Epidermal melanocyte (primary cell): ENCODE measurements at regions not wholly inside any gene's neighbourhood (a gene's known extent, or its start where the extent isn't known, plus 50 kb on each side); places are given as distances from the start of the nearest gene placed in this dataset.
A peak's percentile ranks its signal among the peaks of the same experiment; 100 is the strongest.

Experiments used
- DNase-seq: peaks from one replicate; pipeline ENCODE4 v3.0.0; 2011; ENCODE audit warnings: low spot score; ENCODE audit not compliant: insufficient read length

DNA sequence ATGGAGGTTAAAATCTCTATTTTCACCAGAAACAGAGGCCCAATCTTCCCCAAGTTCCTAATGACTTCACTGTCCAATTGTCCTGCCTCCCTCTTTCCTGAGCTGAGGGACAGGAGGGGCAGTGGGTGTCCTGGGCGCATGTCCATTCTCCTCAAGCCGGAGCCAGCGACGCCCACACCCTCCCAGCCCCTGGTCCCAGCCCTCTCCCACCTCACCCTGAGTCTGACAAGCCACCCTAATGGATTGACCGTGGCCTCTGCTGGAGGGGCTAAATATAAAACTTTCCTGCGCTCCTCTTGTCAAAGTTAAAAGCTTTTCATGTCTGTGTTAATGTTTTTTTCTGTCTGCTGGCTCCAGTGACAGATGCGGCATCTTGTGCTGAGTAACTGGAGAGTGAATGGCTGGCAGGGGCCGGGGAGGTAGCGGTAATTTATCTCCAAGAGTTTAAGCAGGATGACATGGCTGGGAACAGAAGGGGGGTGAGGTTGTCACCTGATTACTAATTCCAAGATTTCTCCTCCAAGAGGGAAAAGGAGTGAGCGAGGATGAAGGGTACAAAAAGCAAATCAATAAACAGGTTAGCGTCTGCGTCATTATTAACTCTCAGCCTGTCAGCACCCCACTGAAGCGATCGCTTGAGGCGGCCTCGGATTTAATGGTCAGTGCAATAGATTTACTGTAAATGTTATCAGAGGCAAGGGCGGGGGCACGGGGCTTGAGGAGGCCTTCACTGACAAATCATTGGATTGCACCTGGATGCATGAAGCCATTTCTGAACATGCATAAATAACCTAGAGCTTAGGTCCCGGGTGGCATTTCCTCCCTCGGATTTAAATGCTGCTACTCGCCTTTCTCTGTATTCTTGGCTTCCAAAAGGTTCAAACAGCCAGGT, 118.1 kb upstream of the MAFB start:
- no peak for DNase-seq

DNA sequence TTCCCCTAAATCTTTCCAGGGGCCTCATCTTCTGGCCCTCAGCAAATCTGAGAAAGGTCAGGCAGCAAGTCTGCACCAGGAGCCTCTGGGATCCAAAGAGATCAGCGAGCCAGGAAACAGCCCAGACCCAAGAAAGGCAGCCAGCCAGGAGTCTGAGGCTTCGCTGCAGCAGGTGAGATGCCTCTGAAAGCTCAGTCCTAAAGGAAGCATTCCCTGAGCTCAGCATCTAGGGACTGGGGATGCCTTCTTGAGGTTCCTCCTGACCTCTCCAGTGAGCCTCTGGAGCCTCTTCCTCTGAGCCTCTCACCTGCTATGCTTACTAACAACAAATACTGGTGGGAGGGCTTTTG, 118.8 kb upstream of the MAFB start:
- DNase-seq: no peak

- no peak for DNase-seq
These were observed 119.9 kb upstream of the MAFB start for GRCh38 chr20:40808936-40809335.

GRCh38 chr20:40809361-40809760, 120.3 kb upstream of the MAFB start:
- DNase-seq: no peak

DNA sequence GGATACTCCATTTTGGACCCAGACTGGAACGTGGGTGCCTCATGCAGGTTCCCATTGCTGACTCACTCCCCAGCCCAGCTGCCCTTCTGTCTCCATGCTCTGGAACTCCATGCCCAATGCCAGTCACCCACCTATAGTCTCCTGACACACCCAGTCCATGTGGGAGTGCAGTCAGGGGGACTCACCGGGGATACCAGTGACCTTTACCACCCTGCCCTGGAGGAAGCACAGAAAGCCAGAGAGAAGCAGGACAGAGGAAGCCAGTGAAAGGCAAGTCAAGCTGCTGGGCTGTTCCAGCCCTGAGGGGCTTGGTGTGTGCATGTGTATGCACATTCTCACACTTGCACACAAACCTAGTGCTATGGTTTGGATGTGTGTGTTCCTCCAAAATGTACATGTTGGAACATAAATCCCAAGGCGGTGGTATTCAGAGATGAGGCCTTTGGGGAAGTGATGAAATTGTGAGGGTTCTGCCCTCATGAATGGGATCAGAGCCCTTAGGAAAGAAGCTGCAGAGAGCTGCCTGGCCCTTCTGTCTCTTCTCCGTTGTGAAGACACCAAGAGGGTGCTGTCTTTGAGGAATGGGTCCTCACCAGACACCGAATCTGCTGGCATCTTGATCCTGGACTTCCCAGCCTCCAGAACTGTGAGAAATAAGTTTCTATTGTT, 121.4 kb upstream of the MAFB start:
- DNase-seq: no peak

DNA sequence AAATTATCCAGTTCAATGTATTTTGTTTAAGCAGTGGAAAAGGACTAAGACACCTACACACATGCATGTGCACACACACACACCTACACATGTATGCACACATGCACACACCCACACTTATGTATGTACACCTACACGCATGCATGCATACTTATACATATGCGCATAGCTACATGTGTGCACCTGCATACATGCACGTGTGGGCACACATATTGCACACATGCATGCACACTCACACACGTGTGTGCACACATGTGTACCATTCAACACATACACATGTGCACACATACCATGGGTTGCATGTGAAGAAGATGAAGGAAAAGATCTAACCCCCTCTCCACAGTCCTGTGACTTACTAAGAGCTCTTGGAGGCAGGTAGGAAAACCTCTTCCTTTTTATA, 122.0 kb upstream of the MAFB start:
- no peak for DNase-seq

DNA sequence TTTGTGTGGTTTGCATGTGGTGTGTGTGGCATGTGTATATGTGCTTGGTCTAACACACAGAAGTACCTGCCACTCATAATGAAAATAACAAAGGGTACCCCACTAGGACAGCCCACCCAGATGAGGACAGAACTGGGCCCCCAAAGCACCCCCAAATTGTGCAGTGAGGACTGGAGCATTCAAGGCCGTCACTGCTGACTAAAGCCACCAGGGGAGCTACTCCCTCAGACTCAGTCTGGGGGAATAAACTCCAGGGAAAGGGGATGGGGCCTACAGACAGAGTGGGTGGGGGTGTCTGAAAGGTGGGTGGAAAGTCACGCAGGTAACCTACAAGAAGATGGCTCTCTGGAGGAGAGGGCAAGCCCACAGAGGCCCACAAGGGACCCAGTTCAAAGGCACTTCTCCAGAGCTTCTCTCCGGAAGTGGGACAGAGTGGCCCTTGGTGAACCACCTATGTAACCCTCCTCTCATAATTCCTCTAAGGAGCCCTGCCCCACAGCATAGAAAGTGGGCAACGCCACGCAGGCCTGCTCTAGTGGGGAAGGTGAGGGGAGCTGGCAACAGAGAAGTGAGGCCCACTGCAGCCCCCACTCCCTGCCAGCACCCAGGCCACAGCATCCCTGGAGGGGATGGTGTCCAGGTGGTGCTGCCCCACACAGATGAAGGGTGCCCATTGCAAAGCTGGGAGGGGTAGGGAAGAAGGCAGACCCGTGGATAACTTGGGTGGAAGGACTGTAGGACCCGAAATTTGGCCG, 122.8 kb upstream of the MAFB start:
- no peak for DNase-seq

GRCh38 chr20:40812415-40812925, 123.4 kb upstream of the MAFB start:
- DNase-seq: no peak

DNA sequence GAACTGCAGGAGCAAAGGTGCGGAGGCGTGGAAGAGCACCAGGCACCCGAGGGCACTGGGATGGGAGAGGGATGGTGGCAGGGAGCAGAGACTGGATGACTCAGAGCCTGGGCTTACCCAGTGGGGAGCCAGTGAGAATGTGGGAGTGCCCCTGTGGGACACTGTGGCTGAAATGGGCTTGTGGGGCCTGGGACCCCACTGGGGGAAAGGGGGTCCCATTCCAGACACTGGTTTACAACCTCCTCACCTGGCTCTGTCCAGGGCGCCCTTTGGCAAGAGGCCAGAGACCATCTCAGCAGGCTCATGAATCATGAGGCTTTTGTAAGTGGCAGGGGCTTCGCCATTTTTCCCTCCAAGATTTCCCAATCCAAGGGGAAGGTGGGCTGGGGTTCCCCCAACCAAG, 124.0 kb upstream of the MAFB start:
- no peak for DNase-seq

- no peak for DNase-seq
These were observed 124.9 kb upstream of the MAFB start for GRCh38 chr20:40813708-40814630.

GRCh38 chr20:40814631-40814960, 125.6 kb upstream of the MAFB start:
- DNase-seq: no peak

DNA sequence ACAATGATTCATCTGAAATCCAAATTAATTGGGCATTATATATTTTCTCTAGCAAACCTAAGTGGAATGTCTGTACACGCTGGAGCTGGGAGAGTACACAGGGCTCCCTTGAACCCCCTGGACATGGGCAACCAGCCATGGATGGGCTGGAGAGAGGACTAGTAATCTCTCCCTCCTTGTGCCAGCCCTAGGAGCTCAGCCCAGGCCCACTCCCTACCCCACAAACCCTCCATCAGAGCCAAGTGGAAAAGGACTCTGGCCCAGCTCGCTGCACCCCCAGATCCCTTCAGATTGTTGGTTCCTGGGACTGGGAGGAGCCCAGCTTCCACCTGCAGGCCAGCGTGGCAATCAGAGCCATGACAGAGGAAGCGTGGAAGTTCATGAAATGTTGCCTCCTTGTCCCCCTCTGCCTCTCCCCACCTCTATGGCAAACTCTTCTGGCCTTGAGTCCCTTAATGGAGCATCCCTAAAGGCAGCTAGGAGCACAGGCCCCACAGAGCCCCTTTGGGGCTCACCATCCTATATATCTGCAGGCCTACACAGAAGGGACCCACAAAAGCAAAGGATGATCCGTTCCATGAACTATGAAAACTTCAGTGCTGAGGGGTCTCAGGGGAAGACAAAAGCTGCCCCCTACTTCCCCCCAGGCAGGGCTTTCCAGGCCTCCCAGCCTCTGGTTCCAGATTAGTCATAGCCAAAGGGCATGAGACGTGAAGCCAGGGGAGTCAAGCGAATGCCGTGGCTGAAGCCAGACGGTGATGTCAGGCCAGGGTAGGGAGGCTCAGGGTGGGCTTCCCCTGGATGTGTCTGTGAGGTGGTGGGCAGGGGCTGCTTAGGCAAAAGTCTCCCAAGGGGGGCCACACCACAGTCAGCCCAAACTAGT, 126.4 kb upstream of the MAFB start:
- DNase-seq: no peak

DNA sequence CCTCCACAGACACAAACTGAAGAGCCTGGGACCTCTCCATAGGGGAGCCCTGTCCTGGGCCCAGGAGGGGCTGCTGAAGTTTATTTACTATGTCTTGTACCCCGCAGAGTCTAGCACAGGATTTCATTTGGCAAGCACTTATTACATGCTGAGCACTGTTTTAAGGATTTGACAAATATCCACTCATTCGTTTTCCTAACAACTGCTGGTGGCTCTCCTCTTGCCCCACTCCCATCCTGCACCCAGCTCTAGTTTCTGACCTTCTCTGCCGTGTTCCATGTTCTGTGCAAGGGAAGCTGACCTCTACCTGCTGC, 127.0 kb upstream of the MAFB start:
- no peak for DNase-seq

- no peak for DNase-seq
These were observed 132.4 kb upstream of the MAFB start for GRCh38 chr20:40821429-40821828.

GRCh38 chr20:40826699-40827098, 137.7 kb upstream of the MAFB start:
- DNase-seq: no peak

- no peak for DNase-seq
These were observed 146.3 kb upstream of the MAFB start for GRCh38 chr20:40835321-40835720.

DNA sequence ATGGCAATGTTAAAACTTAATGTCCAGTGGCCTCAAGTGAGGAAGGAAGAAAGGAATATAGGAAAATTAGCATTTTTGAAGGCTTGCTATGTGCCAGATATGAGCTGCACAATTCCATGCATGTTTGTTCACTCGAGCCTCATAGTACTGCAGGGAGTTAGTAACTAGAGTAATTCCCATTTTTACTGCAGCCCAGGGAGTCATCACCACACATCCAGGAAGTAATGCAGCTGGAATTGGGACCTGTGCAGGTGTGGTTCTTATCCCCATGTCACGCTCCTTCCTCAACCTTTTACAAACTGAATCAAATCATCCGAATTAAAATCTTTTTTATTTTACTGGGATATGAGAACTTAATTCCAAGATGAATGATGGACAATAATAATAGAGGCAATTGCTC, 149.5 kb upstream of the MAFB start:
- DNase-seq: no peak

DNA sequence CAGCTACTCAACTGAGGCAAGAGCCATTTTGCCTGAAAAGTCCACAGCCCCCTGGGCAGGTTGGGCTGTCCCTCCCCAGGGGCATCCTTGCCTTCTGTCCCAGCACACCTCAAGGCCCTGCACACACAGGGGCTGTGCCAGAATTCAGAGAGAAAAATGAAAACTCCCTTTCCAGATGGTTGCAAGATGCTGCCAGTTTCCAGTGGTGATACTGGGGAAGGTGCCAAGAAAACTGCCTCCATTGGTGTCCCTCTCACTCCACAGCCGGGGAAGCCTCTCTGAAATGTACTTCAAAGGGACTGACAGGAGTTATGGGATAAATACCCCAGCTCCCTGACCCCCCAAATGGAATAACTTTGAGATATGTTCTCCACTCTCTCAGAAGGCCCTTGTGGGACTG, 154.2 kb upstream of the MAFB start:
- peak; percentile 29 for DNase-seq

- DNase-seq: no peak
These were observed 155.3 kb upstream of the MAFB start for GRCh38 chr20:40844332-40844731.

DNA sequence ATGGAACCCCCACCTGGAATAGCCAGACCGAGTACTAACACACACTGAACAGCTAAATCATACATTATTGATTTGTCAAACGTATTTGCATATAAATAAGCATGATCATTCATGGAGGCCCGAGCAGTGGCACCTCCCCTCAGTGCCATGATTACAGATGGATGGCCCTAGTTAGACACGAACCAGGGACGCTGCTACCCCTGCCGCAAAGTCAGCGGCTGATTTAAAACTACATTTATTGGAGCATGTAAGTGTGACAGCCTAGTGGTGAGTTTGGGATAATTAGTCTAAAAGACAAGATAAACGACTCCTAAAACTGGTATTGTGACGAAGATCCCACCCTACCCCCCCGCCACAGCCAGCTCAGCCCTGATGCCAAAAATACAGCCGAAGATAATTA, 159.1 kb upstream of the MAFB start:
- DNase-seq: no peak
